Tibial nerve (tissue), 4 donors: ENCODE measurements at regions not wholly inside any gene's neighbourhood (a gene's known extent, or its start where the extent isn't known, plus 50 kb on each side); places are given as distances from the start of the nearest gene placed in this dataset.

ENCODE experiments used
- DNase-seq, 2 donors: peaks; one replicate each; pipeline ENCODE4 v3.0.0-alpha.2; 2019; ENCODE audit warnings: low spot score in 2 of 2
- H3K27ac ChIP-seq, 4 donors: fragments of 200-600 bp; sonication (generic) in 3 of 4; one replicate each; pipeline ENCODE4 v1.5.1; 2017 to 2019; ENCODE audit warnings: mild to moderate bottlenecking in 1 of 4
- H3K27me3 ChIP-seq, 2 donors: fragments of 200-600 bp; sonication (generic) in 1 of 2; one replicate each; pipeline versions ENCODE4 v1.5.1 to v1.6.0; 2017 to 2019
- H3K36me3 ChIP-seq, 3 donors: fragments of 200-600 bp; sonication (generic); one replicate each; pipeline ENCODE4 v1.5.1; 2018 to 2019
- H3K4me1 ChIP-seq, 4 donors: fragments of 200-600 bp; sonication (generic) in 3 of 4; one replicate each; pipeline ENCODE4 v1.5.1; 2017 to 2019
- H3K4me3 ChIP-seq, 4 donors: fragments of 200-600 bp; sonication (generic) in 3 of 4; one replicate each; pipeline ENCODE4 v1.5.1; 2017 to 2019; ENCODE audit warnings: mild to moderate bottlenecking in 1 of 4, moderate library complexity in 1 of 4
- H3K9me3 ChIP-seq, 4 donors: fragments of 200-600 bp; sonication (generic) in 3 of 4; one replicate each; pipeline ENCODE4 v1.5.1; 2017 to 2019
- EP300 ChIP-seq, 2 donors: sonication (generic); formaldehyde crosslinking; IDR thresholded peaks; one replicate each; pipeline ENCODE4 v1.6.1; 2017; ENCODE audit warnings: antibody characterized with exemption in 2 of 2, mild to moderate bottlenecking in 1 of 2
- POLR2A ChIP-seq, 2 donors: fragments of 450-650 bp; IDR thresholded peaks; one replicate each; pipeline ENCODE4 v1.6.1; 2017; ENCODE audit warnings: antibody characterized with exemption in 2 of 2, mild to moderate bottlenecking in 2 of 2, moderate library complexity in 2 of 2
- WGBS, 2 donors: methylation state at CpG; one replicate each; pipeline ENCODE4 v1.1.5; 2018; 5-methylcytosine and 5-hydroxymethylcytosine counted together
- TF ChIP-seq, protein P1 (sequence below), 5 experiments: fragments of 200-600 bp in 3 of 5; fragments of 450-650 bp in 2 of 5; sonication (generic) in 3 of 5; IDR thresholded peaks; one replicate each; pipeline ENCODE4 v1.5.1; 2016 to 2019; ENCODE audit warnings: antibody characterized with exemption in 5 of 5, mild to moderate bottlenecking in 3 of 5, moderate library complexity in 2 of 5

DNA sequence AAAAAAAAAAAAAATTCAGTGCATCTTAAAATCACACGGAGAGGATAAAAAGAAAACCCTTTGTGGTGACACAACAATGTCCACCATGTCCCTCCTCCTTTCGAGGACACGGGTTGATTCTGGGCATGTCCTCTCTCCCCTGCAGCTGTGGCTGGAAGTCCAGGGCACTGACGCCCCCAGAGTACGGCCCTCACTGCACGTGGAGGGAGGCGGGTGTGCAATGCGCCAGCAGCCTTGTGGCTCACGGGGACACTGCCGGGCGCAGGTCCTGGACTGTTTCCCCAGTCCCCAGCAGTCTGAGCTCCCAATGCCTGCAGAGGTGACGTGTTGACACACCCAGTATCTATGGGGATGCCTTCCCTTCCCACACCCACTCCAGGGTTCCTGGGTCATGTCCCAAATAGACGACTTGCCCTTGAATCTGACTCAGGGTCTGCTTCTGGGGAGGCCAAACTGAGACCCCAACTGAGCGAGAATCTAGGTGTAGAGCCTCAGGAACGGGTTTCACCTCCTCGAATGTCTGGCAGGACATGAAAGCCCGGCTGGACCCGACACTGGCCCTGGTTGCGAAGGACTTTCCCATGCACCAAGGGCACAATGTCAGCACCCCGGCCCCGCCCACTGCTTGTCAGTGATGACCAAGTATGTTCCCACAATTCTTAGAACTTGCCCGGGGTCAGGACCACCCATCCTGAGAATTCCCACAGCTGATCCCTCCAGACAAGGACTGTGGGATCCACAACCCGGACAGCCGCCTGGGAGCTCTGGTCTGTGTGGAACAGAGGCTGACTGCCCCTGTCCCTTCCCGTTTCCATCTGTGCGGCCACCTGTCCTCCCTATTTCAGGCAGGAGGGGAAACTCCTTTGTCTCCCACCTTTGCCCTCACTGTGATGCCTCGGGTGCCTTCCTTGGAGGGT, 425.1 kb upstream of the SULF2 start:
- TF ChIP-seq, protein P1, sequence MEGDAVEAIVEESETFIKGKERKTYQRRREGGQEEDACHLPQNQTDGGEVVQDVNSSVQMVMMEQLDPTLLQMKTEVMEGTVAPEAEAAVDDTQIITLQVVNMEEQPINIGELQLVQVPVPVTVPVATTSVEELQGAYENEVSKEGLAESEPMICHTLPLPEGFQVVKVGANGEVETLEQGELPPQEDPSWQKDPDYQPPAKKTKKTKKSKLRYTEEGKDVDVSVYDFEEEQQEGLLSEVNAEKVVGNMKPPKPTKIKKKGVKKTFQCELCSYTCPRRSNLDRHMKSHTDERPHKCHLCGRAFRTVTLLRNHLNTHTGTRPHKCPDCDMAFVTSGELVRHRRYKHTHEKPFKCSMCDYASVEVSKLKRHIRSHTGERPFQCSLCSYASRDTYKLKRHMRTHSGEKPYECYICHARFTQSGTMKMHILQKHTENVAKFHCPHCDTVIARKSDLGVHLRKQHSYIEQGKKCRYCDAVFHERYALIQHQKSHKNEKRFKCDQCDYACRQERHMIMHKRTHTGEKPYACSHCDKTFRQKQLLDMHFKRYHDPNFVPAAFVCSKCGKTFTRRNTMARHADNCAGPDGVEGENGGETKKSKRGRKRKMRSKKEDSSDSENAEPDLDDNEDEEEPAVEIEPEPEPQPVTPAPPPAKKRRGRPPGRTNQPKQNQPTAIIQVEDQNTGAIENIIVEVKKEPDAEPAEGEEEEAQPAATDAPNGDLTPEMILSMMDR (IDR thresholded peaks at IDR 0.05), result no peak
- TF ChIP-seq EP300 (IDR thresholded peaks at IDR 0.05) (no peak), POLR2A (IDR thresholded peaks at IDR 0.05) (no peak)
- WGBS, 2 donors, result 56 to 73% methylated on average over 26 to 27 of the region's 27 CpGs

DNA sequence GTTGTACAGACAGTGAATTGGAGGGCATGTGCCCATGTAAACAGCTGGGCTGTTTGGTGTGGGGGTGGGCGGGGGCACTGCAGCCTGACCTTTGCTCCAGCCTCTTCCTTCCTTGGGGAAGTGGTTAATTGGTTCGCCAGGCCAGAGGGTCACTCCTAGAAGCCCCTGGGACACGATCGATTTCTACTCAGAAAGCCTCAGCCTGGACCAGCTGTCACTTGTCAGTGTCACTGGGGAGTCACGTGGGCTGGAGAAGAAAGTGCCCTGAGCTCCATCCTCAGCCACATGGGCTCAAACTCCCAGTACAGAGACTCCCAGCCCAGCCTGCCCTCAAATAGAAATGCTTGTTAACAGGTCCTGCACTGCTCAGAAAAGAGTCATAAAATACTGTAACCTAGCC, 423.8 kb upstream of the SULF2 start:
- Histone ChIP-seq H3K9me3 (no peaks in the 10 kb centered on the region), H3K27me3 (no peaks in the 10 kb centered on the region), H3K4me3 (no peak overlapping the region), H3K27ac (no peak overlapping the region), H3K36me3 (no peaks in the 10 kb centered on the region), H3K4me1 (no peaks in the 10 kb centered on the region)
- WGBS, 2 donors, result 20 to 24% methylated on average over 1 to 5 of the region's 5 CpGs
- TF ChIP-seq EP300 (IDR thresholded peaks at IDR 0.05) (no peak), POLR2A (IDR thresholded peaks at IDR 0.05) (no peak)
- TF ChIP-seq, protein P1 (IDR thresholded peaks at IDR 0.05), result no peak
- DNase-seq, result no peak

More for the DNA sequence above, 425.1 kb upstream of the SULF2 start:
- Histone ChIP-seq H3K9me3 (no peaks in the 10 kb centered on the region), H3K36me3 (no peaks in the 10 kb centered on the region), H3K27ac (no peak overlapping the region), H3K4me1 (no peaks in the 10 kb centered on the region), H3K4me3 (no peak overlapping the region), H3K27me3 (no peaks in the 10 kb centered on the region)
- DNase-seq, result no peak

DNA sequence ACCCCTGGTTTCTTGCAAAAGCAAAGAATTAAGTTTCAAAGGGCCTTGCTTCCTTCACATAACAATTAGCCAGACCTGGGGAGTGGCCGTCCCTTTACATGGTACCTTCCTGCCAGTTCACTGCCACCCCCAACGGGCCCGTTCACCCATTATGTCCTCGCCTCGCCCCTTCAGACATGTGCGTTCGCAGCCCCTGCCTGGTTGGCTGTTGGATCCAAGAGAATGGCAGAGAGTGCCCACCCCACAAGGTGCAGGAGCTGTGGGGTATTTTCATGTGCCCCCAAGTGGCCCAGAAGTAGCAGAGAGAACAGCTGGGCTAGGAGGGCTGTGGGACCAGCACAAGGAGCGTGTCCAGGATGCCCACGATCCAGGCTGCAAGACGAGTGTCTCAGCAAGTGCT, 422.9 kb upstream of the SULF2 start:
- TF ChIP-seq POLR2A (IDR thresholded peaks at IDR 0.05) (no peak), EP300 (IDR thresholded peaks at IDR 0.05) (no peak)
- TF ChIP-seq, protein P1 (IDR thresholded peaks at IDR 0.05), result no peak
- 88 to 97% methylated on average over 10 of the region's 10 CpGs for WGBS, 2 donors

DNA sequence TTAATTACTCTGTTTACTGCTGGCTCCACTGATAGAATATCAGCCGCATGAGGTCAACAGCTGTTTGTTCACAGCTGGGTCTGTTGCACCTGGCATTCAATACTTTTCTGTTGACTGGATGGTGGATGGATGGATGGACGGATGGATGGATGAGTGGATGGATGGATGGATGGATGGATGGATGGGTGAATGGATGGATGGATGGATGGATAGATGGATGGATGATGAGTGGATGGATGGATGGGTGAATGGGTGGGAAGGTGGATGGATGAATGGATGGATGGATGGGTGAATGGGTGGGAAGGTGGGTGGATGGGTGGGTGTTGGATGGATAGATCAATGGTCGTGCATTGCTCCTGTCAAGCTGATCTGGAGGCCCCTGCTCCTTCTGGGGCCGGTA, 422.2 kb upstream of the SULF2 start:
- no peaks in the 10 kb centered on the region for H3K9me3 ChIP-seq
- DNase-seq, result no peak
- no peaks in the 10 kb centered on the region for H3K36me3 ChIP-seq
- no peak overlapping the region for H3K4me3 ChIP-seq
- H3K27ac ChIP-seq, result no peak overlapping the region
- WGBS, 2 donors, result 82% methylated on average over 4 of the region's 4 CpGs
- no peaks in the 10 kb centered on the region for H3K4me1 ChIP-seq
- H3K27me3 ChIP-seq, result no peaks in the 10 kb centered on the region
- TF ChIP-seq, protein P1 (IDR thresholded peaks at IDR 0.05), result no peak
- TF ChIP-seq POLR2A (IDR thresholded peaks at IDR 0.05), result no peak
- TF ChIP-seq EP300 (IDR thresholded peaks at IDR 0.05), result no peak

More for the DNA sequence above, 422.9 kb upstream of the SULF2 start:
- H3K36me3 ChIP-seq, result no peaks in the 10 kb centered on the region
- H3K27ac ChIP-seq, result no peak overlapping the region
- no peak overlapping the region for H3K4me3 ChIP-seq
- H3K9me3 ChIP-seq, result no peaks in the 10 kb centered on the region
- no peak for DNase-seq
- H3K4me1 ChIP-seq, result no peaks in the 10 kb centered on the region
- H3K27me3 ChIP-seq, result no peaks in the 10 kb centered on the region

DNA sequence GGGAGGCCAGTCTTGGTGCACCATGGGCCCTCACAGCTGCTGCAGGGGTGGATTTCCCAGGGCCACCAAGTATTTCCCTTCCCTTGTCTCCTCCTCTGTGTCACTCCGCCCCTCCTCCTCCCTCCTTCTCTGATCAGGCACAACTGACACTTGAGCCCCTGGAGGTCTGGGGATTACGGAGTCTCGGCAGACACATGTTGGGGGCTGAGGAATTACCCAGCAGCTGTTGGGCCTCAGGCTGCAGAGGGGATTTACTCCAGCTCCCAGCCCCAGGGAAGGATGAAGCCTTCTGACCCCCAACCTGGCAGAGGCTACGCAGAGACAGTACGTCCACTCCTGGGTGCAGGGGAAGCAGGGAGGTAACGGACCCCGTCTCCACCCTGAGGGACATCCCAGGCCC, 420.5 kb upstream of the SULF2 start:
- TF ChIP-seq EP300 (IDR thresholded peaks at IDR 0.05) (no peak), POLR2A (IDR thresholded peaks at IDR 0.05) (no peak)
- TF ChIP-seq, protein P1 (IDR thresholded peaks at IDR 0.05), result no peak
- no peaks in the 10 kb centered on the region for H3K4me1 ChIP-seq
- H3K27me3 ChIP-seq, result no peaks in the 10 kb centered on the region
- H3K36me3 ChIP-seq, result no peaks in the 10 kb centered on the region
- no peaks in the 10 kb centered on the region for H3K9me3 ChIP-seq
- 88 to 92% methylated on average over 7 of the region's 7 CpGs for WGBS, 2 donors
- H3K4me3 ChIP-seq, result no peak overlapping the region
- H3K27ac ChIP-seq, result no peak overlapping the region
- DNase-seq, result no peak
